H54 (cell line): ENCODE measurements at regions not wholly inside any gene's neighbourhood (a gene's known extent, or its start where the extent isn't known, plus 50 kb on each side); places are given as distances from the start of the nearest gene placed in this dataset.
"Not testable (repeated sequence)": the region's sequence is repeated elsewhere in the genome, so short reads cannot be mapped to it uniquely, and the experiment has no call there.

Source experiments
- DNase-seq: peaks from one replicate; pipeline ENCODE4 v3.0.0; 2011; ENCODE audit warnings: low spot score, mixed read lengths; ENCODE audit not compliant: insufficient read length
- FAIRE-seq: peaks from 3 replicates; lab custom pipeline; 2011; peaks lifted over from hg19 to GRCh38; lab: Jason Lieb, UNC
- POLR2A ChIP-seq: IDR thresholded peaks from 2 replicates; pipeline ENCODE4 v1.6.1; 2011; ENCODE audit warnings: low read depth, mild to moderate bottlenecking, low read length

GRCh38 chr11:46202149-46202548 is 75.3 kb upstream of the CREB3L1 start:
- FAIRE-seq (no peak), DNase-seq (no peak)
- TF ChIP-seq POLR2A = no peak

GRCh38 chr11:46200537-46201281 is 76.8 kb upstream of the CREB3L1 start:
- DNase-seq = peak; percentile 65
- TF ChIP-seq POLR2A = no peak
- peak; percentile 84 for FAIRE-seq

DNA sequence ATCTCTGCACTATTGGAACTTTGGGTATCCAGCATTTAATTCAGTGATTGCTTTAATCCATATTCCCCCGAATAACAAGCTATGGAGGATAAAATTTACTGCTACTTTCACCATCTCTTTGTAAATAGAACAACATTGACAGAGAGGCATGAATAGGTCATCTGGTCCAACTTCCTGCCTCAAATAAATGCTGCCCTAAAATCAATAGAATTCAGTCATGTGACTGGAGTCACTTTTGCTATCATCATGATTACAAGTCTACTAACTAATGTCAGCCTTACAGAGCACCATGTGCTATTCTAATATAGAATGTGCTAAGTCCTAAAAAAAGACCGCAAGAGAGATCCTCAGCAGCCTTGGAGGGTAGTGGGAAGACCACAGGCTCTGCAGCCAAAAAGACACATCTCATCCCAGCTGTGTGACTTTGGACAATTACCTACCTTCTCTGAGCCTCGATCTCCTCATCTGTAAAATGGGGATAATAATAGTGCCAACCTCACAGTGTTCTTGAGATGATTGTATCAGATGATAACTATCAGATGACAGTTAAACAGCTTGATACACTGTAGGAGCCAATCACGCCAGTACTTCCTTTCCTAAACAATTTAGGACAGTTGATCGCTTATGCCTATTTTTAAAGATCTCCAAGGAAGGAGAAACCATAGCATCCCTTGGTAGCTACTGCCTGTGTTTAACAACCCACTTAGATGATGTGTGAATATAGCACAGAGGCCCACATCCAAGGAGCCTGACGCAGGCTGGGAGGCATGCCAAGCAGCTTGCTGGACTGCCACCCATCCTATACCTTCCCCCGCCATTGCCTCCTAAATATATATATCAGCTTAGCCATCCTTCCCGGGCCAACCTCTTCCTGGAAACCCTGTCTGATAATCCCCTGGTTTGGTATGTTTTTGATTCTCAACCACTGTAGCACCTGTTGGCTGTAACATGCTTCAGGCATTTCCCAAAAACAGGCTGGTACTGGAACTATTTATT is 77.3 kb upstream of the PHF21A start:
- no peak for FAIRE-seq
- no peak for TF ChIP-seq POLR2A
- DNase-seq = no peak

DNA sequence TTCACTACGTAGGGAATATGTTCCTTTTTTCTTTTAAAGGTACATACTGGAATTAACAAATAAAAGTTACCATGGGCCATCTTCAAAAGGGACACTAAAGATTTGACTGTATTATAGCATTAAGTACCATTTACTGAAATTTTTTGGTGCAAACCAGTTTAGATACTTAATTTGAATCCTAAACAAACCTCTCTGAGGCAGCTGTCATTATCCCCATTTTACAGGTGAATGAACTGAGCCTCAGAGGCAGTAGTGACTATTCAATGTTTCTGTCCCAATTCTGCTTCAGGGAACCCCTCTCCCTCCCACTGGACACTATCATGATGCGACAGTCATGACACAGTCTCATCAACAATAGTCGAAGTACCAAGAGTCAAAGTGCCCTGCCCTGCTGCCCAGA is 76.2 kb upstream of the PHF21A start:
- TF ChIP-seq POLR2A = no peak
- DNase-seq = no peak
- no peak for FAIRE-seq

DNA sequence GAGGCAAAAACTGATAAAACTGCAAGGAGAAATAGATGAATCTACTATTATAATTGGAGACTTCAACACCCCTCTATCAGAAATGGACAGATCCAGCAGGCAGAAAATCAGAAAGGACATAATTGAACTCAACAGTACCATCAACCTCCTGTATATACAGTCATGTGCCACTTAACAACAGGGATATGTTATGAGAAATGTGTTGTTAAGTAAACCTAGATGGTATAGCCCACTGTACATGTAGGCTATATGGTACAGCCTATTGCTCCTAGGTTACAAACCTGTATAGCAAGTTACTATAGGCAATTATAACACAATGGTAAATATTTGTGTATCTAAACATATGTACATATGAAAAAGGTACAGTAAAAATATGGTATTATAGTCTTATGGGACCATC is 66.8 kb upstream of the PHF21A start:
- TF ChIP-seq POLR2A = no peak
- FAIRE-seq (peak; percentile 61), DNase-seq (no peak)

DNA sequence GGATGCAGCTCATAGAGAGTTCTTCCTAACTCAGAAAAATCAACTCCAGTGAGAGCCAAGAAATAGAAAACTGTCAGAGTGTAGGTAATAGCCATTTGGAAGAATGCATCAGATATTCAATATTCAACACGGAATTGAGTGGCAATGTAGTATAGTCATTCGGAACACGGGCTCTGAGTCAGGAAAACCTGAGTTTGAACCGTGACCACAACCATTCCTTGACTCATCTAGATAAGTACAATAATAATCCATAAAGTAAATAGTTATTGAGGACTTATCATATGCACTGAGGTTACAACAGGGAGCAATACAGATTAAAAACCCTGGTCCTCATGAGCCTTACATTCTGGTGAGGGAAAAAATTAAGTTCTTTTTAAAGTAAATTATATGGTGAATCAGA is 62.6 kb upstream of the PHF21A start:
- TF ChIP-seq POLR2A = no peak

GRCh38 chr11:46181843-46182424 is 60.7 kb upstream of the PHF21A start:
- no peak for TF ChIP-seq POLR2A
- DNase-seq (no peak), FAIRE-seq (no peak)

More for the DNA sequence above, 62.6 kb upstream of the PHF21A start:
- peak; percentile 28 for DNase-seq
- FAIRE-seq = peak; percentile 90

DNA sequence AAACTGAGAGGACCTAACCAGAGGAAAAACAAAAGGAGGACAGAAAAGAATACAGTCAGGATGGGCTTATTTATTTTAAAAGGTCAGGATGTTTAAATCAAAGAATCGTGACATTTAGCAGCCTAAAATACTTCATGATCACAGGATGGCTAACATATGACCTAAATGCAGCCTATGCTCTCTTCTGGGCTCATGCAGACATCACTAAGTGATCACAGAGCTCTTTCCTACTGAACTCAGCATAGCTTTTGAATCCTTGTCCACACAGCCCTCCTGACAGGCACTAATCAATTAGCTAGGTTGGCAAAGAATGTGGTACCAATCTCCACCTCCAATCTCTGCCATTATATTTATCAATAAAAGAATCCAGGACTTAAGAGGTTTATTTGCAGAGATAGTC is 60.1 kb upstream of the PHF21A start:
- FAIRE-seq (no peak), DNase-seq (no peak)
- no peak for TF ChIP-seq POLR2A

- FAIRE-seq (no peak), DNase-seq (no peak)
- no peak for TF ChIP-seq POLR2A
Observed at GRCh38 chr11:46180736-46181135, 59.5 kb upstream of the PHF21A start.

DNA sequence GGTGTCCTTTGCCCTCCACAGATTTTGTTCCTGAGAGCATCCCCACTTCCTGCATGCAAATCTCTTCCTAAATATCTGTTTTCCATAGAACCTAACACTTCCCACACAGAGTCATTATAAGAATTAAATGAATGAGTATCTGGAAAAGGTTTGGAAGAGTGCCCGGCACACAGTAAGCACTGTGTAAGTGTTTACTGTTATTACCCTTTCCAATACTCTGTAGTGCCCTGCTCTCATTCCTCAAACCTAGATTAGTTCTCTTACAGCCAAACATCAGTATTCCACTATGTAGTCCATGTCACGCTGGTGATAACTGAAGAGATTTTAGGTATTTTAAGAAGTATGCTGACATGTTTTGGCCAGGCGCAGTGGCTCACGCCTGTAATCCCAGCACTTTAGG is 57.3 kb upstream of the PHF21A start:
- no peak for TF ChIP-seq POLR2A
- DNase-seq (no peak), FAIRE-seq (no peak)

- DNase-seq (no peak), FAIRE-seq (no peak)
Observed at GRCh38 chr11:46176421-46176820, 55.2 kb upstream of the PHF21A start.

DNA sequence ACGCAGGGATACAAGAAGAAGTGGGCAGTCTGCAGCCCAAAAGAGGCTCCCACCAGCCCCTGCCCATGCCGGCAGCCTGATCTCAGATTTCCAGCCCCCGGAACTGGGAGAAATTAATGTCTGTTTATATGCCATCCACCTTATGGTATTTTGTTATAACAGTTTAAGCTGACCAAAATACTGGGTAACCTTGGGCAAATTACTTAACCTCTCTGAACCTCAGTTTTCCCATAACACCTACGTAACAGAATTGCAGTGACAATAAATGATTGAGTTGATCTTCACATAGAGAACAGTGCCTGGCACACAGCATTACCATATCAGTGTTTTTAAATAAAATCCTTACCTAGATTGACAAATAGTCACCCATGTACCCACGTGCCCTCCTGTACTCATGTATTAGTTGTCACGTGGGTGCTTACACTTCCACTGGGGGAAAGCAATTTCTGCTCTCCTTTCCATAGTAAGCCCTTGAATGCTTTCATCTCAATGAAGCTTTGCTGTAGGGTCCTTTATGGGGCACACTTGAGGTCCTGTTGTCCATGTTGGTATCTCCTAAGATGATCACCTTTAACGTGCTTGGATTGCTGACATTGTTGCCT is 54.2 kb upstream of the PHF21A start:
- TF ChIP-seq POLR2A = no peak
- FAIRE-seq = no peak

More at GRCh38 chr11:46176421-46176820, 55.2 kb upstream of the PHF21A start:
- TF ChIP-seq POLR2A = no peak

GRCh38 chr11:46171693-46172092 is 50.4 kb upstream of the PHF21A start:
- DNase-seq, FAIRE-seq: not testable (repeated sequence)

More for the DNA sequence above, 54.2 kb upstream of the PHF21A start:
- no peak for DNase-seq
